ENCODE measurements at regions not wholly inside any gene's neighbourhood (a gene's known extent, or its start where the extent isn't known, plus 50 kb on each side); places are given as distances from the start of the nearest gene placed in this dataset.

- H3K9ac ChIP-seq (ENCODE audit: low read length): no peak overlapping the region
- H3K4me1 ChIP-seq (ENCODE audit: control insufficient read depth, low read depth, low read length): no peaks in the 10 kb centered on the region
- no peaks in the 10 kb centered on the region for H3K27me3 ChIP-seq (ENCODE audit: control insufficient read depth, insufficient read depth, low read length)
- H3K27ac ChIP-seq (ENCODE audit: low read length): no peak overlapping the region
- H3K36me3 ChIP-seq (ENCODE audit: control insufficient read depth, low read depth, low read length): no peaks in the 10 kb centered on the region
- no peaks in the 10 kb centered on the region for H3K9me3 ChIP-seq (ENCODE audit: control insufficient read depth, low read depth, low read length)
- no peak overlapping the region for H3K4me3 ChIP-seq (ENCODE audit: low read length)
These were observed 243.1 kb downstream of the INHBA start for GRCh38 chr7:41459623-41460261.

GRCh38 chr7:41459183-41459582 is 243.7 kb downstream of the INHBA start:
- no peaks in the 10 kb centered on the region for H3K4me1 ChIP-seq (ENCODE audit: control insufficient read depth, low read depth, low read length)
- H3K27ac ChIP-seq (ENCODE audit: low read length): no peak overlapping the region
- H3K36me3 ChIP-seq (ENCODE audit: control insufficient read depth, low read depth, low read length): no peaks in the 10 kb centered on the region
- H3K4me3 ChIP-seq (ENCODE audit: low read length): no peak overlapping the region
- H3K9me3 ChIP-seq (ENCODE audit: control insufficient read depth, low read depth, low read length): no peaks in the 10 kb centered on the region
- no peaks in the 10 kb centered on the region for H3K27me3 ChIP-seq (ENCODE audit: control insufficient read depth, insufficient read depth, low read length)
- no peak overlapping the region for H3K9ac ChIP-seq (ENCODE audit: low read length)

GRCh38 chr7:41457832-41458437 is 245.0 kb downstream of the INHBA start:
- Histone ChIP-seq H3K9ac (ENCODE audit: low read length) (no peak overlapping the region), H3K36me3 (ENCODE audit: control insufficient read depth, low read depth, low read length) (no peaks in the 10 kb centered on the region), H3K27me3 (ENCODE audit: control insufficient read depth, insufficient read depth, low read length) (no peaks in the 10 kb centered on the region), H3K27ac (ENCODE audit: low read length) (no peak overlapping the region), H3K9me3 (ENCODE audit: control insufficient read depth, low read depth, low read length) (no peaks in the 10 kb centered on the region), H3K4me3 (ENCODE audit: low read length) (no peak overlapping the region), H3K4me1 (ENCODE audit: control insufficient read depth, low read depth, low read length) (no peaks in the 10 kb centered on the region)

GRCh38 chr7:41451826-41452225 is 251.1 kb downstream of the INHBA start:
- Histone ChIP-seq H3K4me1 (ENCODE audit: control insufficient read depth, low read depth, low read length) (peaks cover 6% of the 10 kb centered on the region), H3K36me3 (ENCODE audit: control insufficient read depth, low read depth, low read length) (no peaks in the 10 kb centered on the region), H3K9me3 (ENCODE audit: control insufficient read depth, low read depth, low read length) (no peaks in the 10 kb centered on the region), H3K4me3 (ENCODE audit: low read length) (no peak overlapping the region), H3K27ac (ENCODE audit: low read length) (no peak overlapping the region), H3K27me3 (ENCODE audit: control insufficient read depth, insufficient read depth, low read length) (no peaks in the 10 kb centered on the region), H3K9ac (ENCODE audit: low read length) (no peak overlapping the region)

GRCh38 chr7:41449694-41450093 is 253.2 kb downstream of the INHBA start:
- Histone ChIP-seq H3K4me1 (ENCODE audit: control insufficient read depth, low read depth, low read length) (peaks cover 22% of the 10 kb centered on the region), H3K27me3 (ENCODE audit: control insufficient read depth, insufficient read depth, low read length) (no peaks in the 10 kb centered on the region), H3K4me3 (ENCODE audit: low read length) (no peak overlapping the region), H3K36me3 (ENCODE audit: control insufficient read depth, low read depth, low read length) (no peaks in the 10 kb centered on the region), H3K27ac (ENCODE audit: low read length) (no peak overlapping the region), H3K9ac (ENCODE audit: low read length) (no peak overlapping the region), H3K9me3 (ENCODE audit: control insufficient read depth, low read depth, low read length) (no peaks in the 10 kb centered on the region)

- Histone ChIP-seq H3K9ac (ENCODE audit: low read length) (no peak overlapping the region), H3K27ac (ENCODE audit: low read length) (no peak overlapping the region), H3K4me1 (ENCODE audit: control insufficient read depth, low read depth, low read length) (peaks cover 22% of the 10 kb centered on the region), H3K9me3 (ENCODE audit: control insufficient read depth, low read depth, low read length) (no peaks in the 10 kb centered on the region), H3K4me3 (ENCODE audit: low read length) (no peak overlapping the region), H3K36me3 (ENCODE audit: control insufficient read depth, low read depth, low read length) (no peaks in the 10 kb centered on the region), H3K27me3 (ENCODE audit: control insufficient read depth, insufficient read depth, low read length) (no peaks in the 10 kb centered on the region)
These were observed 253.6 kb downstream of the INHBA start for GRCh38 chr7:41449286-41449685.

GRCh38 chr7:41448104-41448503 is 254.8 kb downstream of the INHBA start:
- peaks cover 22% of the 10 kb centered on the region for H3K4me1 ChIP-seq (ENCODE audit: control insufficient read depth, low read depth, low read length)
- H3K4me3 ChIP-seq (ENCODE audit: low read length): no peak overlapping the region
- H3K27me3 ChIP-seq (ENCODE audit: control insufficient read depth, insufficient read depth, low read length): no peaks in the 10 kb centered on the region
- H3K36me3 ChIP-seq (ENCODE audit: control insufficient read depth, low read depth, low read length): no peaks in the 10 kb centered on the region
- H3K9ac ChIP-seq (ENCODE audit: low read length): no peak overlapping the region
- H3K27ac ChIP-seq (ENCODE audit: low read length): no peak overlapping the region
- no peaks in the 10 kb centered on the region for H3K9me3 ChIP-seq (ENCODE audit: control insufficient read depth, low read depth, low read length)

- Histone ChIP-seq H3K9ac (ENCODE audit: low read length) (no peak overlapping the region), H3K4me1 (ENCODE audit: control insufficient read depth, low read depth, low read length) (peaks cover 22% of the 10 kb centered on the region), H3K9me3 (ENCODE audit: control insufficient read depth, low read depth, low read length) (no peaks in the 10 kb centered on the region), H3K36me3 (ENCODE audit: control insufficient read depth, low read depth, low read length) (no peaks in the 10 kb centered on the region), H3K27me3 (ENCODE audit: control insufficient read depth, insufficient read depth, low read length) (no peaks in the 10 kb centered on the region), H3K27ac (ENCODE audit: low read length) (no peak overlapping the region), H3K4me3 (ENCODE audit: low read length) (no peak overlapping the region)
These were observed 255.3 kb downstream of the INHBA start for GRCh38 chr7:41447450-41448042.

- Histone ChIP-seq H3K9me3 (ENCODE audit: control insufficient read depth, low read depth, low read length) (no peaks in the 10 kb centered on the region), H3K27ac (ENCODE audit: low read length) (no peak overlapping the region), H3K4me3 (ENCODE audit: low read length) (no peak overlapping the region), H3K27me3 (ENCODE audit: control insufficient read depth, insufficient read depth, low read length) (no peaks in the 10 kb centered on the region), H3K4me1 (ENCODE audit: control insufficient read depth, low read depth, low read length) (peaks cover 22% of the 10 kb centered on the region), H3K36me3 (ENCODE audit: control insufficient read depth, low read depth, low read length) (no peaks in the 10 kb centered on the region), H3K9ac (ENCODE audit: low read length) (no peak overlapping the region)
These were observed 256.1 kb downstream of the INHBA start for GRCh38 chr7:41446606-41447449.

- Histone ChIP-seq H3K4me1 (ENCODE audit: control insufficient read depth, low read depth, low read length) (peaks cover 22% of the 10 kb centered on the region), H3K4me3 (ENCODE audit: low read length) (no peak overlapping the region), H3K27ac (ENCODE audit: low read length) (no peak overlapping the region), H3K36me3 (ENCODE audit: control insufficient read depth, low read depth, low read length) (no peaks in the 10 kb centered on the region), H3K9me3 (ENCODE audit: control insufficient read depth, low read depth, low read length) (no peaks in the 10 kb centered on the region), H3K27me3 (ENCODE audit: control insufficient read depth, insufficient read depth, low read length) (no peaks in the 10 kb centered on the region), H3K9ac (ENCODE audit: low read length) (no peak overlapping the region)
These were observed 256.9 kb downstream of the INHBA start for GRCh38 chr7:41445946-41446345.

- Histone ChIP-seq H3K36me3 (ENCODE audit: control insufficient read depth, low read depth, low read length) (no peaks in the 10 kb centered on the region), H3K27me3 (ENCODE audit: control insufficient read depth, insufficient read depth, low read length) (no peaks in the 10 kb centered on the region)
These were observed 257.5 kb downstream of the INHBA start for GRCh38 chr7:41445432-41445831.

More at GRCh38 chr7:41445432-41445831, 257.5 kb downstream of the INHBA start:
- peaks cover 22% of the 10 kb centered on the region for H3K4me1 ChIP-seq (ENCODE audit: control insufficient read depth, low read depth, low read length)
- H3K27ac ChIP-seq (ENCODE audit: low read length): no peak overlapping the region
- H3K4me3 ChIP-seq (ENCODE audit: low read length): no peak overlapping the region
- H3K9ac ChIP-seq (ENCODE audit: low read length): no peak overlapping the region
- H3K9me3 ChIP-seq (ENCODE audit: control insufficient read depth, low read depth, low read length): no peaks in the 10 kb centered on the region
